GM12873 (cell line): ENCODE measurements at regions not wholly inside any gene's neighbourhood (a gene's known extent, or its start where the extent isn't known, plus 50 kb on each side); places are given as distances from the start of the nearest gene placed in this dataset.

ENCODE experiments used
- TF ChIP-seq, protein P1 (sequence below): IDR thresholded peaks from 2 replicates; pipeline ENCODE4 v1.5.1; 2012; ENCODE audit warnings: low read depth, mild to moderate bottlenecking, moderate library complexity, low read length, control low read depth; ENCODE audit not compliant: insufficient read depth; ENCODE audit errors: missing control alignments

- TF ChIP-seq, protein P1, sequence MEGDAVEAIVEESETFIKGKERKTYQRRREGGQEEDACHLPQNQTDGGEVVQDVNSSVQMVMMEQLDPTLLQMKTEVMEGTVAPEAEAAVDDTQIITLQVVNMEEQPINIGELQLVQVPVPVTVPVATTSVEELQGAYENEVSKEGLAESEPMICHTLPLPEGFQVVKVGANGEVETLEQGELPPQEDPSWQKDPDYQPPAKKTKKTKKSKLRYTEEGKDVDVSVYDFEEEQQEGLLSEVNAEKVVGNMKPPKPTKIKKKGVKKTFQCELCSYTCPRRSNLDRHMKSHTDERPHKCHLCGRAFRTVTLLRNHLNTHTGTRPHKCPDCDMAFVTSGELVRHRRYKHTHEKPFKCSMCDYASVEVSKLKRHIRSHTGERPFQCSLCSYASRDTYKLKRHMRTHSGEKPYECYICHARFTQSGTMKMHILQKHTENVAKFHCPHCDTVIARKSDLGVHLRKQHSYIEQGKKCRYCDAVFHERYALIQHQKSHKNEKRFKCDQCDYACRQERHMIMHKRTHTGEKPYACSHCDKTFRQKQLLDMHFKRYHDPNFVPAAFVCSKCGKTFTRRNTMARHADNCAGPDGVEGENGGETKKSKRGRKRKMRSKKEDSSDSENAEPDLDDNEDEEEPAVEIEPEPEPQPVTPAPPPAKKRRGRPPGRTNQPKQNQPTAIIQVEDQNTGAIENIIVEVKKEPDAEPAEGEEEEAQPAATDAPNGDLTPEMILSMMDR = no peak
These were observed 72.4 kb upstream of the NR3C2 start for GRCh38 chr4:148514581-148514980.

- TF ChIP-seq, protein P1 = no peak
These were observed 71.8 kb upstream of the NR3C2 start for GRCh38 chr4:148514041-148514440.

DNA sequence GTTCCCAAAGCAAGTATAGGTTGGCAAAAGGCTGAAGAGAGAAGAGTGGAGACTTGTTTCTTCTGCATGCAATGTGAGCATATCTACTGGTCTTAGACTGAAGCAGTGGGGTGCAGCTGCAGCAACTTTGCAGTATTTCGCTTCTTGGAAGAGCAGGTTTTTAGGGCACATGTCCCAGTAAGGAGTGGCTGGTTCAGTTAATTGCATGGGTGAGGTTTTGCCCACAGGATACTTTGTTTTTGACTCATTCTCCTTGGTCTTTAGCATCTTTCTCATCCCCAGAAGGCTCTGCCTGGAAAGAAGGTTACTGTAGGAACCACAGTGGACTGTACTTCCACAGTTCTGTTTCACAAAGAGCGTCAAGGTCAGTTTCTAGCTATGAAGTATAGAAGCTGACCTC is 68.0 kb upstream of the NR3C2 start:
- TF ChIP-seq, protein P1 = no peak

GRCh38 chr4:148503681-148504080 is 61.5 kb upstream of the NR3C2 start:
- TF ChIP-seq, protein P1 = no peak

DNA sequence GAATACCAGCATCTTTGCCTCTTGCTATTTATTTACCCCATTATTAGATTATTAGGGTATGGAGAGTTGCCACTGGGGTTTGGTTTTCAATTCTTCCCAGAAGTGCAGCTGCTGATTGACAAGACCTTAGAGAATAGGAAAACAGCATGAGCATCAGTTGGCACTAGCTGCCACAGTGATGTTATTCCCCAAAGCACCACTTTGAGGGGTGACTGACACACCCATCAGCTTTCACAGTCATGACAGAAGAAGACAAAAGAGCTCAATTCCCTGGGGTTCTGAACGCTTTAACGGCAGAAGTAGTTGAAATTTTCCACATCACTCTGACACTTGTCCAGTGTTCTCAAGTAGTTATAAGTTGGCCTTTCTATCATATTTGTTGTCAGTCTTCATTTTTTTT is 55.0 kb upstream of the NR3C2 start:
- TF ChIP-seq, protein P1 = no peak

- TF ChIP-seq, protein P1 = no peak
These were observed 53.2 kb upstream of the NR3C2 start for GRCh38 chr4:148495463-148495862.
